Tibial nerve (tissue), 3 donors: ENCODE measurements at regions not wholly inside any gene's neighbourhood (a gene's known extent, or its start where the extent isn't known, plus 50 kb on each side); places are given as distances from the start of the nearest gene placed in this dataset.

ENCODE experiments used
- CTCF ChIP-seq, 5 experiments: fragments of 200-600 bp in 3 of 5; fragments of 450-650 bp in 2 of 5; sonication (generic) in 3 of 5; IDR thresholded peaks; one replicate each; pipeline ENCODE4 v1.5.1; 2016 to 2019; ENCODE audit warnings: antibody characterized with exemption in 5 of 5, mild to moderate bottlenecking in 3 of 5, moderate library complexity in 2 of 5
- POLR2A ChIP-seq, 2 donors: fragments of 450-650 bp; IDR thresholded peaks; one replicate each; pipeline ENCODE4 v1.6.1; 2017; ENCODE audit warnings: antibody characterized with exemption in 2 of 2, mild to moderate bottlenecking in 2 of 2, moderate library complexity in 2 of 2

- no peak for TF ChIP-seq CTCF (IDR thresholded peaks at IDR 0.05)
- TF ChIP-seq POLR2A (IDR thresholded peaks at IDR 0.05): no peak
These were observed 81.7 kb upstream of the STK17B start for GRCh38 chr2:196253116-196253480.
